CD4-positive, alpha-beta T cell treated with Interleukin-17A for 4 hours (primary cell): ENCODE measurements at regions not wholly inside any gene's neighbourhood (a gene's known extent, or its start where the extent isn't known, plus 50 kb on each side); places are given as distances from the start of the nearest gene placed in this dataset.

Experiments
- DNase-seq: peaks from one replicate; pipeline ENCODE4 v3.0.0-alpha.2; 2020; ENCODE audit warnings: mixed read lengths

GRCh38 chr5:4082966-4083564, 487.4 kb downstream of the IRX1 start:
- no peak for DNase-seq

DNA sequence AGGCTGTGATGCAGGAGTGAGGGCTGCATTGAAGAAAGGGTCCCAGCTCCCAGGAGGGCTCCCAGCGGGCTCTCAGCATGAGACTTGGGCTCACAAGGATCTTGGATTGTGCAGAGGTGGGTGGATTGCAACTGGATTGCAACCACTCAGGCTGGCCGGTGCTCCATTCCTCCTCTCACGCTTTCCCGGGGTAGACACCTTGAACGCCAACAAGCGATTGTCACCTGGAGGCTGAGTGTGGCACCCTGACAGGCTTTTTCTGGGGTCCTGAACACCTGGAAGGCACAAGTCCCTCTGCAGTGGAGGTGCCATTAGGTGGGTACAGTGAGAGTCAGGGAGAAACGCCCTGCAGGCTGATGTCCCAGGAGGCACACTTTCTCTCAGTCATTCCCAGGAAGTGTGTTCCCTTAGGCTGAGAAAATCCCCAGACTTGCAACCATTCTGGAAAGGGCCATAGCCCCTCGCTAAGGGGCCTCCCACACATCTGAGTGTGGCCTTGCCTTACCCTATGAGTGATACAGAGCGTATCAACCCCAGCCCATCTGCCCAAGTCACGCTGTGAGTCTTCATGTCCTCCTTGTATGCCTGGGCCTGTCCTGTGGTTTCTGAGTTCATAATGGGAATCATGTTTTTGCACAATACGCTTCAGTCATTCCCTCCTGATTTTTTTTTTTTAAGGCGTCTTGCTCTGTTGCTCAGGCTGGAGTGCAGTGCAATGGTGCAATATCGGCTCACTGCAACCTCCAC, 488.1 kb downstream of the IRX1 start:
- DNase-seq: no peak

DNA sequence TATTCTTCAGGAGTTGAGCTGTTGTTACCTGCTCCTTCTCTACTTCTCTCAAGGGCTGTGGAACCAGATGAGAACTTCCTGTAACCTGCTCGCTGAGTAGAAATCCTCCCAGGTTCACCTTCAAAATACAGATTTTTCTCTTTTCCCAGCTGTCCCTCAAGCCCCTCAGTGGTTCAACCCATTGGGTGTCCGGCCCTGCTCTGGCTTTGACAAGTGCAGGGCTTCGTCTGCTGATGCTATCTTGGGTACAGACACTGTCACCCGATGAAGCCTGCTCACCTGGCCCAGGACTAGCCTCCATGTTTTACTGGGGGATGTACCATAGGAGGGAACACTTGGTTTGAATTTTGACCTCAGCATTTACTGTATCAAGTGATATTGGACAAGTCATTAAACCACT, 490.4 kb downstream of the IRX1 start:
- no peak for DNase-seq

GRCh38 chr5:4087110-4087509, 491.5 kb downstream of the IRX1 start:
- DNase-seq: no peak

DNA sequence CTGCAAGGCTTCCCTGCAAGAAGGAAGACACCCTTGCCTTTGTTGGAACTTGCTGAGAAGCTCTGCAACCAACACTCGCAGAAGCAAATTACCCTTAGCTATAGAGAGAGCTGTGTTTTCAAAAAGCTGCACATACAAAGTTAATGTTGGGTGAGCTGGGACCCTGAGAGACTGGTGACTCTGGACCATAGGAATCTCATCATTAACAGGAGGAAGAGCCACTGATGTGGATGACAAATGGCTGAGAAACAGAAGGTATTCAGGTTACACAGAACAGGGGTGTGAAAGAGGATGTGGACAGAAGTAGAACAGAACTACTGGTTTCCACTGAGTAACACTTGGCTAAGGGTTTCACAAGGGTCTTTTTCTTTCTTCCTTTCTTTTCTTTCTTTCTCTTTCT, 493.5 kb downstream of the IRX1 start:
- no peak for DNase-seq

- no peak for DNase-seq
Measured at GRCh38 chr5:4093236-4093635, 497.6 kb downstream of the IRX1 start.

GRCh38 chr5:4093970-4094369, 498.3 kb downstream of the IRX1 start:
- DNase-seq: no peak

- no peak for DNase-seq
Measured at GRCh38 chr5:4095918-4096630, 500.4 kb downstream of the IRX1 start.

DNA sequence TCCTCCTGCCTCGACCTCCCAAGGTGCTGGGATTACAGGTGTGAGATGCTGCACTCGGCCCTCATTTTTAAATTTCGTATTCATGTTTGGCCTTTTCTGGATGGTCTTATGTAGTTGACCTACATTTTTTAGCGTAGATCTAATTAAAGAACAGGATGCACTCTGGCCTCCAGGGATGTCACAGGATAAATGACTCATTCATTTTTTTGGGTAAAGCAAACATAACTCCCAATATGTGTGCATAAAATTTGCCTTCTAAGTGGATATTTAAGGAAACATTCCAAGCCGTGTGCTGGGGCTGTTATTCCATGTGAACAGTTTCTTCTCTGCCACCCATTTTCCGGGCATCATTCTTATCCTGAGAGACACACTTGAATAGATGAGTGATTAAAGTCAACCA, 501.6 kb downstream of the IRX1 start:
- DNase-seq: no peak

DNA sequence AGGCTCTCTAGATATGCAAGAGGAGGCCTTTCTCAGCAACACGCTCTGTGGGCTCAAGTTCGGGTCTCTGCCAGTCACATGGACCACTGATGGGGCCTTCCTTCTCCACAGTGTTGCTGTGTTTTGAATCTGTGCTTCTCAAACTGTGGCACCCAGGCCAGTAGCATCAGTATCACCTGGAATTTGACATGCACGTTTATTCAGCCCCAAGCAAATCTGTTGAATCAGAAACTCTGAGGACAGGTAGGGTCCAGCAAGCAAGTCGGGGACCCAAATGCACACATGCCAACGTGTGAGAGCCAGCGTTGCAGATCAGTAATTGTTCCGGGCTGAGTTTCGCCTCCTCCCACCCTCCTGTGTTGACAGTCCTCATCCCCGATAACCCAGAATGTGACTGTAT, 502.6 kb downstream of the IRX1 start:
- no peak for DNase-seq

DNA sequence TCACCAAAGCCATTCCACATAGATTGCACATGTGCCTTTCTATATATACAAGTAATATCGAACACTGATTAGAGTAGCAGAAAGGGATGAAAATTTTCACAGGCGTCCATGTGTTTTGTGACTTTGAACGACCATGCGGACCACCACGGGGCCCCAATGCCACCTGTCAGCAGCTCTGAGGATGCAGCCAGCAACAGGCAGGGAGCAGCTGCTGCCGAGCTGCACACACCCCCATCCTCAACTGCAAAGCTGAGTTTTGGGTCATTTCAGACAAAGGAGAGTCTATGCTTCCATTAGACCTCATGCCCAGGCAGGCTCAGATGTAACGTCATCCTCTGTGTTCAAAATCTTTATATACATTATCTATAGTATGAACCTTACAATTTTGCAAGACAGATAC, 503.8 kb downstream of the IRX1 start:
- no peak for DNase-seq

DNA sequence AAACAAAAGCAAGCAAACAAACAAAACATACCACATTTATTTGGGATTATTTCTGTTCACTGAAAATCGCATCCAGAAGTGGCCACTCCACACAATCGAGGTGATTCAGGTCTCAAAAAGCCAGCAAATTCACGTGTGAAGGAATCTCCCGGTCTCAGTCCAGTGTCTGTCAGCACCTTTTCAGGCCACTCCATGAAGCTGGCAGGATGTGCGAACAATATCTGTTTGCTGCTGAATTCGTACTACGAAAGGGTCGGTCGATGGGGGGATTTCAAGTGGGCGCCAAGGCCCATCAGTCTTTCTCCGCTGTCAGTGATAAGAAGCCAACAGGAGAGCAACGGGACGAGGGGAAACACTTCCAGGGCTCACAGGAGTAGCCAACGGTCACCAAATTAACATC, 505.1 kb downstream of the IRX1 start:
- DNase-seq: no peak

DNA sequence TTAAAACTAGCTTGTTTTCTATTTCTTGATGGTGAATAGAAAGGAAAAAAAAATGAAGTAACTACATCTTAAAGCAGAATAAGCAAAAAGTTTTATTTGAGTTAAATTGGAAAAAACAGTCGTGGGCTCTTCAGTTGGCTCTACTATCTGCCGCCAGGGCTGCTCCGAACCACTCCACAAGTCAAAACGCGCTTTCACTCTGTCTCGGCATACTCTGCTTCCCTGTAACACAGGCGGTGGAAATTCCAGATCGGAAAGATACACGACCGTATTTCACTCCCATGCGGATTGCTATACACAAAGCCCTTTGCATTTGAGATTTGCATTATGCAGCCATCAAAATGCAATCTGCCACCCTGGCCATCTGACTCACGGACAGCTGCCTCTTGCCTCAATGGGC, 505.6 kb downstream of the IRX1 start:
- DNase-seq: no peak

GRCh38 chr5:4104831-4105597, 509.4 kb downstream of the IRX1 start:
- DNase-seq: no peak

DNA sequence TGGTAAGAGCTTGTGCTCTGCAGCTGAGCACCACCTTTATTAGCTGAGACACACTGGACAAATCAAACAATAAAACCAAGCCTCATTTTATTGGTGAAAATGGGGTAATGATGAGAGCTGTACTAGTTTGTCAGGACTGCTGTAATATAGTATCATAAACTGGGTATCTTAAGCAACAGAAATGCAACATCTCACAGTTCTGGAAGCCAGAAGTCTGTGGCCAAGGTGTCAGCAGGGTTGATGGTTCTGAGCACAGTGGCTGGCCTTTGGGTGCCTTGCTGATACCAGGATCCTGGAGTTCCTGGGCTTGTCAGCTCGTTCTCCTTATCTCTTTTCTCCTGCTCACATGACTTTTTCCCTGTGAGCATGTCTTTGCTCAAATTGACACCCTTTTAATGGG, 513.1 kb downstream of the IRX1 start:
- DNase-seq: no peak

DNA sequence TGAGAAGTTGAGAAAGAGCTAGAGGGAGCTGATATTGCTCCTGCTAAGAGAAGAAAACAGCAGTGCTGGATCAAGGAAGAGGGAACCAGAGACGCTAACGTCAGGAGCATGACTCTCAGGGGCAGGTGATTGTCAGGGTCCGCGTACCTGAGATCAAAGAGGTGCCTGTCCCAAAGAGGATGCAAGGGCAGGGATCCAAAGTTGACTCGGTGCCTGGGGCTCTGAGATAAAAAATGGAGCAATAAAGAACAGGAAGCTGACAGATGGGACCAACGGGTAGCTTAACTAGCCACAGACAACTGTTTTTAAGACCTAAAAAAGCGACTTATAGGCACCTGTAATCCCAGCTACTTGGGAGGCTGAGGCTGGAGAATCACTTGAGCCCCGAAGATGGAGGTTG, 517.8 kb downstream of the IRX1 start:
- DNase-seq: no peak

GRCh38 chr5:4113905-4114304, 518.3 kb downstream of the IRX1 start:
- DNase-seq: no peak

- no peak for DNase-seq
Measured at GRCh38 chr5:4114452-4114851, 518.8 kb downstream of the IRX1 start.

- no peak for DNase-seq
Measured at GRCh38 chr5:4116834-4117233, 521.2 kb downstream of the IRX1 start.

- no peak for DNase-seq
Measured at GRCh38 chr5:4124221-4124970, 528.8 kb downstream of the IRX1 start.

DNA sequence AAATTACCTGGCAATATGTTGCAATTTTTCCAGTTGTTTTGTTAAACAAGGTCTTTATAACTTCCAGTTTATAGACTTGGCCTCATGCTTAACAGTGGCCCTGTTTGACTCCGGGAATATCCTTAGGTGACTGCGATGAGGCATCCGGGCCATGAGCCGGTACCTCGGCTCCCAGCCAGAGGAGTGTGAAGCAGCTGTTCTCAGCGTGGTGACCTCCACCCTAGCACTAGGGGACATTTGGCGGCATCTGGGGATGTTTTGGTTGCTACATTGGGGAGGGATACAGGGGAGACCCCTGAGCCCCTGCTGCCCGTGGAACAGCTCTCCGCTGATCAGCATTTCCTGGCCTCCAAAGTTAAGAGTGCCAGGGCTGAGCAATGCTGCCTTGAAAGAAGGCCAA, 533.4 kb downstream of the IRX1 start:
- no peak for DNase-seq

DNA sequence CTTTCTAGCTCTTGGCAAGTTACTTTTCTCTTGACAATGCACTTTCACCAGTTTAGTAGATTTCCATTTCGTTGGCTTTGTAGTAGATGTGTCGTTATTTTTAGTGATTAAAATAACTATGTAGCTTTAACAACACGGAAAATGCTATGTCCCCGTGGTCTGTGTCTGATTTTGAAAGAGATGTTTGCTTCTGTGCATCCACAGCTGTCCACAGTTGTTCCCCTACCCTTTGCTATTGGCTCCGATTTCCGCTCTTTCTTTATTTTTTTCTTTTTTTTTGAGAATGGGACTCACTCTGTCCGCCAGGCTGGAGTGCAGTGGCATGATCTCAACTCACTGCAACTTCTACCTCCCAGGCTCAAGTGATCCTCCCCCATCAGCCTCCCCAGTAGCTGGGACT, 533.9 kb downstream of the IRX1 start:
- DNase-seq: no peak

- DNase-seq: no peak
Measured at GRCh38 chr5:4130819-4131218, 535.2 kb downstream of the IRX1 start.
